Uterus (tissue), 3 donors: ENCODE measurements at regions not wholly inside any gene's neighbourhood (a gene's known extent, or its start where the extent isn't known, plus 50 kb on each side); places are given as distances from the start of the nearest gene placed in this dataset.

ENCODE experiments used
- DNase-seq, 2 donors: peaks; one replicate each; pipeline ENCODE4 v3.0.0-alpha.2; 2019 to 2020
- H3K27ac ChIP-seq, 2 donors: fragments of 200-600 bp; sonication (generic); 1 replicate in 1 of 2; 2 replicates in 1 of 2; pipeline ENCODE4 v1.5.1; 2016 to 2018
- H3K27me3 ChIP-seq, 2 donors: fragments of 200-600 bp; sonication (generic); one replicate each; pipeline ENCODE4 v1.5.1; 2018 to 2019; ENCODE audit warnings: control low read depth in 1 of 2
- H3K36me3 ChIP-seq, 2 donors: fragments of 200-600 bp; sonication (generic); one replicate each; pipeline ENCODE4 v1.5.1; 2019; ENCODE audit warnings: control low read depth in 1 of 2
- H3K4me1 ChIP-seq, 2 donors: fragments of 200-600 bp; sonication (generic); one replicate each; pipeline ENCODE4 v1.5.1; 2018 to 2019; ENCODE audit warnings: control low read depth in 1 of 2
- H3K4me3 ChIP-seq, 2 donors: fragments of 200-600 bp; sonication (generic); 1 replicate in 1 of 2; 2 replicates in 1 of 2; pipeline ENCODE4 v1.5.1; 2018 to 2019; ENCODE audit warnings: mild to moderate bottlenecking in 1 of 2
- H3K9me3 ChIP-seq, 2 donors: fragments of 200-600 bp; sonication (generic); one replicate each; pipeline ENCODE4 v1.5.1; 2019; ENCODE audit warnings: control low read depth in 1 of 2
- CTCF ChIP-seq, 4 experiments: fragments of 200-600 bp in 2 of 4; fragments of 450-650 bp in 2 of 4; sonication (generic) in 2 of 4; IDR thresholded peaks; one replicate each; pipeline ENCODE4 v1.5.1; 2016 to 2019; ENCODE audit warnings: antibody characterized with exemption in 4 of 4, mild to moderate bottlenecking in 2 of 4, moderate library complexity in 1 of 4
- POLR2A ChIP-seq, 2 donors: fragments of 450-650 bp; IDR thresholded peaks; one replicate each; pipeline ENCODE4 v1.6.1; 2016; ENCODE audit warnings: antibody characterized with exemption in 2 of 2, mild to moderate bottlenecking in 1 of 2, moderate library complexity in 1 of 2
- intact Hi-C: fragments of 100-400 bp; cut with DNase I; formaldehyde crosslinking; loops from one replicate; pipeline ENCODE4 v1.15.1; 2023; ENCODE audit warnings: low total_unique reads
- donor health status: DM: yes; HTN: yes; CAD: no.

- no peak overlapping the region for H3K4me3 ChIP-seq
- no peak overlapping the region for H3K27ac ChIP-seq
- intact Hi-C loops: no loop called here
- no peaks in the 10 kb centered on the region for H3K9me3 ChIP-seq
- H3K27me3 ChIP-seq: no peaks in the 10 kb centered on the region
- no peaks in the 10 kb centered on the region for H3K4me1 ChIP-seq
- TF ChIP-seq CTCF (IDR thresholded peaks at IDR 0.05) (no peak), POLR2A (IDR thresholded peaks at IDR 0.05) (no peak)
- H3K36me3 ChIP-seq: no peaks in the 10 kb centered on the region
- no peak for DNase-seq
These were observed 245.8 kb downstream of the FBXO8 start for GRCh38 chr4:174037631-174038030.

- H3K27me3 ChIP-seq: no peaks in the 10 kb centered on the region
- no peak overlapping the region for H3K4me3 ChIP-seq
- no peaks in the 10 kb centered on the region for H3K9me3 ChIP-seq
- no peak overlapping the region for H3K27ac ChIP-seq
- no peak for DNase-seq
- H3K4me1 ChIP-seq: no peaks in the 10 kb centered on the region
- TF ChIP-seq POLR2A (IDR thresholded peaks at IDR 0.05): no peak
- TF ChIP-seq CTCF (IDR thresholded peaks at IDR 0.05): no peak
- intact Hi-C loops: no loop called here
- H3K36me3 ChIP-seq: no peaks in the 10 kb centered on the region
These were observed 246.4 kb downstream of the FBXO8 start for GRCh38 chr4:174037049-174037448.

- no peak for DNase-seq
- intact Hi-C loops: no loop called here
- Histone ChIP-seq H3K9me3 (no peaks in the 10 kb centered on the region), H3K27ac (no peak overlapping the region), H3K4me3 (no peak overlapping the region), H3K36me3 (no peaks in the 10 kb centered on the region), H3K27me3 (no peaks in the 10 kb centered on the region), H3K4me1 (no peaks in the 10 kb centered on the region)
- TF ChIP-seq CTCF (IDR thresholded peaks at IDR 0.05) (no peak), POLR2A (IDR thresholded peaks at IDR 0.05) (no peak)
These were observed 246.9 kb downstream of the FBXO8 start for GRCh38 chr4:174036576-174036975.

- H3K36me3 ChIP-seq: no peaks in the 10 kb centered on the region
- H3K9me3 ChIP-seq: no peaks in the 10 kb centered on the region
- H3K27ac ChIP-seq: no peak overlapping the region
- H3K4me3 ChIP-seq: no peak overlapping the region
- no peaks in the 10 kb centered on the region for H3K27me3 ChIP-seq
- intact Hi-C loops: no loop called here
- TF ChIP-seq POLR2A (IDR thresholded peaks at IDR 0.05) (no peak), CTCF (IDR thresholded peaks at IDR 0.05) (no peak)
- no peaks in the 10 kb centered on the region for H3K4me1 ChIP-seq
- no peak for DNase-seq
These were observed 247.4 kb downstream of the FBXO8 start for GRCh38 chr4:174036111-174036510.

- intact Hi-C loops: no loop called here
- TF ChIP-seq POLR2A (IDR thresholded peaks at IDR 0.05): no peak
- TF ChIP-seq CTCF (IDR thresholded peaks at IDR 0.05): no peak
- H3K9me3 ChIP-seq: no peaks in the 10 kb centered on the region
- H3K36me3 ChIP-seq: no peaks in the 10 kb centered on the region
- H3K27me3 ChIP-seq: no peaks in the 10 kb centered on the region
- H3K4me1 ChIP-seq: no peaks in the 10 kb centered on the region
- H3K27ac ChIP-seq: no peak overlapping the region
- no peak overlapping the region for H3K4me3 ChIP-seq
- DNase-seq: no peak
These were observed 259.8 kb downstream of the FBXO8 start for GRCh38 chr4:174023641-174024040.
